GM21447 (cell line): ENCODE measurements at regions not wholly inside any gene's neighbourhood (a gene's known extent, or its start where the extent isn't known, plus 50 kb on each side); places are given as distances from the start of the nearest gene placed in this dataset.

ENCODE experiments used
- ATAC-seq: cut with Tn5 transposase; IDR thresholded peaks from one replicate; pipeline ENCODE4 v1.9.1; 2021; ENCODE audit not compliant: unreplicated experiment

DNA sequence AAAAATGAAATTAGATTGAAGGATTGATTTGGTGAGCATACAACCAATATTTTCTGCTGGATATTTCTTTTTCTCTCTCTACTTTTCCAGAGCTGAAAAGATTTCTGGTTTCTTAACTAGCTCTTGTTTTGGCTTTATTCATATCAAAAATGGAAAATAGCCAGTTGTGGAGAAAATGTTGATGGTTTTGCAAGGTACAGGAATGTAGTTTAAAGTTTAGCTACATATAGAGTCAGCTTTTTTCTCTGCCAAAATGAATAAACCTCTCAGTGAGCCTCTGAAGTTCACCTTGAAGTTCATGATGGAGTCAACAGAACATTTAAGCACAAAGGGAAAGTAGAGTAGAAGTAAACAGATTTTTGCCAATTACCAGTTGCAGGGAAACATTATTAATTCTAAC is 720.5 kb upstream of the ALCAM start:
- ATAC-seq: no peak

DNA sequence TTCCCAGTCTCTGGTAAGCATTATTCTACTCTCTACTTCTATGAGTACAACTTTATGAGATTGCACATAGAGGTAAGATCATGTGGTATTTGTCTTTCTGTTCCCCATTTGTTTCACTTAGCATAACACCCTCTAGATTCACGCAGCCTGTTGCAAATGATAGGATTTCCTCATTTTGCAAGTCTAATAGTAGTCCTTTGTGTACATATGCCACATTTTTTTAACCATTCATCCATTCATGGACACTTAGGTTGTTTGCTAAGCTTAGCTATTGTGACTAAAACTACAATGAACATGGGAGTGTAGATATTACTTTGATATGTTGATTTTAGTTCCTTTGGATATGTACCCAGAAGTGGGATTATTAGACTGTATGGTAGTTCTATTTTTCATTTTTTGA is 717.9 kb upstream of the ALCAM start:
- no peak for ATAC-seq

DNA sequence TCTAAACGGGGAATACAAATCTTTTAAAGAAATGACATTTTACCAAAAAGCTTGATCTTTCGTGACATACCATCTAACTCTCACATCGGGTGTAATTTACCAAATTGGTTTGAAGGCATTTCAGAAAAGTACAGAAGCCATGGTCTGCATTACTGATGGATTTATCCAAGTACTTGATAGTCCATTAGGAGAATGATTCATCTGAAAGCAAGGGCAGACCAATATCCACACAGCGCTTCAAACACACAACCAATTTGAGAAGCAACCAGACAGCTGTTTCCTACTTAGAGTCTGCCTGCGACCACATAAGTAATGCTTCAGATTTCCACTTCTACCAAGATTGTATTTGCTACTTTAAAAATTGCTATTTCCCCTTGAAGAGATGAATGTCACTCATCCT is 697.6 kb upstream of the ALCAM start:
- ATAC-seq: no peak

DNA sequence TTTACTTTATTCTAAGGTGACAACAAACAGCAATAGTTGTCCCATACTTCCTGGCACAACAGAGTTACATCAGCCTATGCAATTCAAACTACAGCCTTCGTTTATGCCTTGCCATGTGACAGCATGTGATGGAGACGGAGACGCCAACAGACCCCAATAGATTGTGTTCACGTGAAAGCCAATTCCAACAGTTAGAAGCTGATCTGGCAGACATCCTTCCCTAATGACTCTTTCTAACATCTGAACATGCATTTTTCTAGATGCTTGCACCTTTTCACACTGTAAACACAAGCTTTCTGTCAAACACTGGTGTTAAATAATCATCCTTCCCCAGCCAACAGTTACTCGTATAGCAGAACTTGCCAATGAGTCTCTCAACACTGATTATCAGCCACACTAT is 694.4 kb upstream of the ALCAM start:
- no peak for ATAC-seq

DNA sequence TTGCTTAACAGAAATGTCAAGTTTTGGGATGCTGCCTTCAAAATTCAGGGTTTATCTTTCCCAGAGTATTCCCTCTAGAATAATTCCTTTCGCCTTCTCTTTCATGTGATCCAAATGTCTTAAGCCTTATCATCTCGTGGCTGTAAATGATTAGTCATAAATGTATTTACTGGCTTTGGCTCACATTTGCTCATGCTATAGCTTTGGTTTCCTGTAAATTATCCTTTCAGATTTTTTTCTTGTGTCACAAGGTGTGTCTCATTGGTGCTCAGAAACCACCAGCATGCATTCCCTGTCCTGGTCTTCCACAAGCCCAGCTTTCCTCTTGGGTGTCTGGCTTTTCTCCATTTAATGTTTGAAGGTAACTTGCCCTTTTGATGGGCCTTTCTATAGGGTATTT is 692.7 kb upstream of the ALCAM start:
- no peak for ATAC-seq

DNA sequence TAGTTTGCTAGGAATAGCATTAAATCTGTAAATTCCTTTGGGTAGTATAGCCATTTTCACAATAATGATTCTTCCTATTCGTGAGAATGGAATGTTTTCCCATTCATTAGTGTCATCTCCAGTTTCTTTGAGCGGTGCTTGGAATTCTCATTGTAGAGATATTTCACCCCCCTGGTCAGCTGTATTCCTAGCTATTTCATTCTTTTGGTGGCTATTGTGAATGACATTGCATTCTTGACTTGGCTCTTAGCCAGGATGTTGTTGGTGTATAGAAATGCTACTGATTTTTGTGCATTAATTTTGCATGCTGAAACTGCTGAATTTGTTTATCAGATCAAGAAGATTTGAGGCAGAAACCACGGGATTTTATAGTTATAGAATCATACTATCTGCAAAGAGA is 690.5 kb upstream of the ALCAM start:
- no peak for ATAC-seq

DNA sequence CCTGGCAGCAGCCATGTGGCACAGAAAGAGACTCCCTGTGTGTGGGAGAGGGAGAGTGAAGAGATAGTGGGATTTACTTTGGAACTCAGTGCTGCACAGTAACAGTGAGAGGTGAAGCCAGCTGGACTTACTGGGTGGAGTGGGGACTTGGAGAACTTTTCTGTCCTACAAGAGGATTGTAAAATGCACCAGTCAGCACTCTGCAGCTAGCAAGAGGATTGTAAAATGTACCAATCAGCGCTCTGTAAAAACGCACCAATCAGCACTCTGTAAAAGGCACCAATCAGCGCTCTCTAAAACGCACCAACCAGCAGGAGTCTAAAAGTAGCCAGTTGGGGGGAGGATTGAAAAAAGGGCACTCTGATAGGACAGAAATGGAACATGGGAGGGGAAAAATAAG is 688.8 kb upstream of the ALCAM start:
- ATAC-seq: no peak

DNA sequence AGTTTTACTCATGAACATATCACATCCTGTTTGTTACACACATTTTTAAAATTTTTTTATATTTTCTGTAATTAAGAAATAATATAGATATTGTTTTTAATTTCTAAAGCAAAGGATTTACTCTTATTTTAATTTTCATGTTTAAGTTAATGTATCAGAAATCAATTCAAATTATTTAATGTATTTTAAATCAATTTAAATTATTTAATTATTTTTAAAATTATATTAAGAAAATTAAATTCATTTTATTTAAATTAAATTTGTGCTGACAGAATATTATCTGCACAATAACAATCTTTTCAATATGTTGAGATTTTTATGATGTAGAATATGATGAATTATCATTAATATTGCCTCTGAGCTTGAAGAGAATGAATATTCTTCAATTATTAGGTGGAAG is 681.2 kb upstream of the ALCAM start:
- ATAC-seq: no peak

DNA sequence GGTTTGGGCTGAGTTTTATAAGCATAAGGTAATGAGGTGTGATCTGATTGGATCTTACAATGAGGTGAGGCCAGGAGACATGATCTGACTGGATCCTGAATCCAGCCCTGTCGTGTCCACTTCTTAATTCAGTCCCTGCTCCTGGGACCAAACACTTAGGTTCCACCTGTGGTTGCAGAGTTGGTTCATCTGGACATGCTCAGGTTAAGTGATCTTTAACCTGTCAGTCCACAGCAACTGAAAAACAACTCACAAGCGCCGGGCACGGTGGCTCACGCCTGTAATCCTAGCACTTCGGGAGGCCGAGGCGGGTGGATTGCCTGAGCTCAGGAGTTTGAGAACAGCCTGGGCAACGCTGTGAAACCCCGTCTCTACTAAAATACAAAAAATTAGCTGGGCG is 679.3 kb upstream of the ALCAM start:
- no peak for ATAC-seq

DNA sequence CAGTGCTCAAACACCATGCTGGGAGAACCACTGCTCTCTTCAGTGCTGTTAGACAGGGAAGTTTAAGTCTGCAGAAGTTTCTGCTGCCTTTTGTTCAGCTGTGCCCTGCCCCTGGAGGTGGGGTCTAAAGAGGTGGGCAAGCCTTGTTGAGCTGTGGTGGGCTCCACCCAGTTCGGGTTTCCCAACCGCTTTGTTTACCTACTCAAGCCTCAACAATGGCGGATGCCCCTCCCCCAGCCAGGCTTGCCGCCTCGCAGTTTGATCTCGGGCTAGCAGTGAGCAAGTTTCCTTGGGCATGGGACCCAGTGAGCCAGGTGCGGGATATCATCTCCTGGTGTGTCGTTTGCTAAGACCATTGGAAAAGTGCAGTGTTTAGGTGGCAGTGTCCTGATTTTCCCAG is 670.2 kb upstream of the ALCAM start:
- ATAC-seq: no peak

DNA sequence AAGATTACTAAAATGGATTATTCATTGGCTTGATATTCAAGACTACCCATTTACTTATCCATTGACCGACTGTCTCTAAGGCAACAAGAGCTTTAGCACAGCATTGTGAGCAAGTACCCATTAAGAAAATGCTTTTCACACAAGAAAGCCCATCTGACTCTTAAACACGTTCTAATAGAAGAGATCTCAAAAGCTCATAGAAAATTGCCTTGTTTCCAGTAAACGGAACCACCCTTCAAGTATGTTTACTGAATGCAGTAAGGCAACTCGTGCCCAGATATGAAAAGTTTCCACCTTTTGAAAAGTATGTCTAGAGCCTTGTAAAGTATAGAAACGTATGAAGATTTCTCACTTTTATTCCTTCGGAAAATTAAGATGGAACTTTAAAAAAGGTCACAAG is 655.3 kb upstream of the ALCAM start:
- no peak for ATAC-seq

DNA sequence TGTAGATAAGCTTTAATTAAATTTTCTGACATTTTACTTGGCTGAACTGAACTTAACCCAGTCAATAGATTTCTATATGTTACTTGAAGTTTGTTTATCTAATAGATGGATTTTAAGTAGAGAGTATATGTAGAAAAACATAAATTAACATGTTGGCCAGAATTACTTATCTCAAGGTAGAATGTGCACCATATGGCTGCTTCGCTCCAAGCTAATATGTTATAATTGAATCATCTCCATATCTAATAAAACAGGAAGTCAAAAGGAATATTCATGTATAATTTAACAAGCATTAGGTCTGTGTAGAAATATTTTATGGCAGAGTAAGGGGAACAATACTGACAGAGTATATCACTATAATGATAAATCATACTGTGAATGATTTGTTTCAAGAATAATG is 650.7 kb upstream of the ALCAM start:
- ATAC-seq: no peak

DNA sequence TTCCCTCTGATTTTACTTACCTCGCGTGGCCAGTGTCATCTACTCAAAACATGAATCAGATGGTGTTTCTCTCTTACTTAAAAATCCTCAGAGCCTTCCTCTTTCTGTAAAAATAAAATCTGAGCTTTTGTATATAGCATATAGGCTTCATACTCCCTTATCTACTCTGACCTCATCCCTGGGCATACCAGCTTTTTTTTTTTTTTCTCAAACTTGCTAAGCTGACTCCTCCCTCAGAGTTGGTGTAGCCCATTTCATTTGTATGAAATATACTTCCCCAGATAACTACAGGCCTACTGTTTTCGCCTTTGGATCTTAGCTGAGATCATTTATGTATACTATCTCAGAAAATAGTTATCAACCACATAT is 648.9 kb upstream of the ALCAM start:
- ATAC-seq: peak; percentile 30

DNA sequence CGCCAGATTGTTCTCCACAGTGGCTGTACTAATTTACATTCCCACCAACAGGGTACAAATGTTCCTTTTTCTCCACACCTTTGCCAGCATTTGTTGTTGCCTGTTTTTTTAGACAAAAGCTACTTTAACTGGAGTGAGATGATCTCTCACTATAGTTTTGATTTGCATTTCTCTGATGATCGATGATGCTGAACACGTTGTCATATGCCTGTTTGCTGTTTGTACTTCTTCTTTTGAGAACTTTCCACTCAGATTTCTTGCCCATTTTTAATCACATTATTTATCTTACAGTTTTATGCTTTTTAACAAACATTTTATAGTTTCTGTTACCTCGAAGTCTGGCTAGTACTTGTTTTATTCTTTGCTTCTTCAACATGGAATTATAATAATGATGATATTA is 643.7 kb upstream of the ALCAM start:
- no peak for ATAC-seq

DNA sequence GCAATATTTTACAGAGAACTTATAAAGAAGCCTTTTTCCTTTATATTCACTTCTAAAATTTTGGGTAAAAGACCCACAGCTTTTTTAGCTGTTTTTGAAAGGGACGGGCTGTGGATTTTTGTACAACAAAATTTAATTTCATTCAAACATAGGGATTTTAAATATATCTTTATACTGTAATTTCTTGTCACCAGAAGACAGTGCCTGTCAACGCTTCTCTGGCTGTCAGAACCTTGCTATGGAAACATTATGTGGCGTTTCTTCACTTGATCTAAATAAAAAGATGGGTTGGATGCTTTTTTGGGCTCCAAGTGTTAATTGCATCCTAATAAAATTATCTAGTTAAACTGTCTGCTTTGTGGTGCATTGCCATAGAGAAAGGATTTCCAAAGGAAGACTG is 635.6 kb upstream of the ALCAM start:
- no peak for ATAC-seq

DNA sequence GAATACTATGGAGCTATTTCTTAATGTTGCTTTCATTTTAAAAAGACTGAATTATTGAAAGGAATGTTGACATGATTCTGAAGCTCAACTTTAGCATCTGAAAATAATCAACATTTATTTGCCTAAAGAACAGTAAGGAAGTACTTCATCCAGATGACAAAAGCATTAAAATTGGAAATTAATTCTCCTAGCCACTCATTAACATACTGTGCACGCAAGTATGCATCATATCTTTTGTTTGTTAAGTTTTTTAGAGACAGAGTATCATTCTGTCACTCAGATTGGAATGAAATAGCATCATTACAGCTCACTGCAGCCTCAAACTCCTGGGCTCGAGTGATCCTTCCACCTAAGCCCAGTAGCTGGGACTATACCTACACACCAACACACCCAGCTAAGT is 632.1 kb upstream of the ALCAM start:
- ATAC-seq: no peak

DNA sequence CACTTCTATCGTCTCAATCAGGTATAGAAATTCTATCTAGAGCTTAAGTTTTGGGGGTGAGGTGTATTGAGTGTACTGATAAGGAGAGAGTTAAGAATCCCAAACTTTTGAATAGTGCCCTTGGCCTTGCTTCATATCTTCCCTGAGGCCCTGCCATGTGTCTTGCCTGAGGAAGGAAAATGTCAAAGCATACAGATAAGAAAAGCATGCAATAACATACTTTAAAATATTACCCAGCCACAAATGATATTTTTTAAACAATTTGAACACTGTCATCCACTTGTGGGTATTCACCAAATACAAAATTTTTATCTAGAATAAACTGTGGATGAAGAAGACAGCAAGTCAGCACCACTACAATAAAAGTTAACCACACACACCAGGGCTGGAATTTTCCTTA is 631.0 kb upstream of the ALCAM start:
- no peak for ATAC-seq

DNA sequence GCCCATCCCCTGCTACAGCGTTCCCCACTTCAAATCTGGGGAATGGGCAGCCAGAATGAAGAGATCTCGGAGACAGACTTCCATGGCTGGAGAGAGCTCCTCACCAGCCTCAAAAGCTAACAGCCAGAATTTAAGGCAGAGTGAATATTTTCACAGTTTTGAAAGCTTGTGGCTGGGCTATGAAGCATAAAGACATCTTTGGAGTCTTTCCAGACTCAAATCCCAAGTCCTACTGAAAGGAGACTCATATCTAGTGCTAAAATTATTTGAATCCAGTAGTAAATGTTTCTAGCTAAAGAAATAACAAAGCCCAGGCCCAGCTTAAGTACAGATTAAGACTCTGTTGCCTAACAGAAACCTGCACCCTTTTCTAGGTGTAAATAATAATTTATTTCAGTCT is 628.4 kb upstream of the ALCAM start:
- no peak for ATAC-seq

DNA sequence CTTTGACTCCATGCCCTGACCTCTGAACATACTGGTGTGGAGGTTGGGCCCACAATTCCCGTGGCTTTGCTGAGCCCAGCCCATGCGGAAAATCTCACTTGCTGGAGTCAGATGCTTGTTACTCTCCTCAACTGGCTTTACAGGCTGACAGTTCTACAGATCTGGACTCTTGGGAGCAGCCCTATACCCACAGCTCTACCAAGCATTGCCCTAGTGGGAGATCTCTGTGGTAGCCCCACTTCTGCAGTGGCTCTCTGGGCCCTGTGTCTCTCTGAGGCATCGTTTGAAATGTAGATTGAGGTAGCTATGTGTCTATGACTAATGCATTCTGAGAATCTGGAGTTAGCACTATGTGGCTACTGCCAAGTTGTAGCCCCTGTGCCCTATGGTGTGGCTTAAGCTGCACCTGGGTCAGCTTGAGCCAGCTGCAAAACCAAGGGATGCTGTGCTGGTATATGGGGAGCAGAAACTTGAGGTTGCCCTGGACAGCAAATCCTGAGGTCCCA is 625.8 kb upstream of the ALCAM start:
- no peak for ATAC-seq

DNA sequence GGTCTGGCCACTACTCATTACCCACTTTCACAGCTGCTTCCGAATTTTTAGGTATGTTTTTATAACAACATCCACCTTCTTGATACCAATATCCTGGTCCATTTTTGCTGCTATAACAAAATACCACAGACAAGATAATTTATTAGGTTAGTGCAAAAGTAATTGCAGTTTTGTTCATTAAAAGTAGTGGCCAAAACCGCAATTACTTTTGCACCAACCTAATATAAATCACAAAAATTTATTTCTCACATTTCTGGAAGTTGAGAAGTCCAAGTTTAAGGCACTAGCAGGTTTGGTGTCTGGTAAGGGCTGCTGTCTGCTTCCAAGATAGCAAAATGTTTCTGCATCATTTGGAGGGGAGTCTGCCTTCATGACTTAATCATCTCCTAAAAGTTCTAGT is 624.7 kb upstream of the ALCAM start:
- ATAC-seq: no peak

DNA sequence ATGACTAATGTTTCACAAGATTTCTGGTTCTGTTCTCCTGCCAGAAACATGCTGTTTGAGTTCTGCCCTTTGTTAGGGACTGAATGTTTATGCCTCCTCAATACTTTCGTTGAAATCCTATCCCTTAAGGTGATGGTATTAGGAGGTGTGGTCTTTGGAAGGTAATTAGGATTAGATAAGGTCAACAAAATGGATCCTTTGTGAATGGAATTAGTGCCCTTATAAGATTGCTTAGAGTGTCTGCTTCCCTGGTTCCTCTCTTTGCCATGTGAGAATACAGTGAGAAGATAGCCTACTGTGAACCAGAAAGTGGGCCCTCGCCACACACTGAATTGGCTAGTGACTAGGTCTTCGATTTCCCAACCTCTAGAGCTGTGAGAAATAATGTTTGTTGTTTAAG is 621.4 kb upstream of the ALCAM start:
- ATAC-seq: no peak

DNA sequence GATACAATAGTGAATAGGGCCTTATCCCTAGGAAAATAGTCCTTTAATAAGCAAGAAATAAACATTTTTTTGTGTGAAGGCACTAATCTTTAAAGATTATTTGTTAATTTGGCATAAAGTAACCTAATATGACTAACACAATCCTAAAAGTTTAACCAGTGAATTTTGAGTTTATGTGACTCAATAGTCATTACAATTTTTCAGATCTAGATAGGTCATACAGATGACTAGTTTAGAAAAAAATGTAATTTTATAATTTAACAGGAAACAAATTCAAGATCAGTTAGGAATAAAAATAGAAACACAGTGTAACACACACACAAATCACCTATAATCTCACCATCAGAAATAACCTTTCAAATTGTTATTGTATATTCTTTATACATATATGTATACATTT is 620.7 kb upstream of the ALCAM start:
- ATAC-seq: no peak

DNA sequence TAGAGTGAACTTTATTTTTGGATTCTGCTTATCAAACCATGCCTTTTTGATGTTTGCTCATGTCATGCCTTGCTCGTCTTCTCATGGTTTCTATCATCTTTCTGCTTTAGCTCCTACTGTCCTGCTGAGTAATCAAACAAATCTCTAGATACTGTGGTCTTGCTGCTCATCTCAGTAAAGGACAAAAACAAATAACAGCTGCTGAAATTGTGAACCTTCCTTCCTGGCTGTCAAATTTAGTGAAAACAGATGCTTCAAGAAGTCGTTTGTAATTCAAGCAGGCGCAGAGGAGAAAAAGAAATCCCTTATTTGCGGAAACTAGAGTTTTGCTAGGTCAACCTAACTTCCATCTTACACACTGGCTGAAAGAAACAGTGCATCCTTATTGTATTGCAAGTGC is 616.1 kb upstream of the ALCAM start:
- ATAC-seq: no peak

DNA sequence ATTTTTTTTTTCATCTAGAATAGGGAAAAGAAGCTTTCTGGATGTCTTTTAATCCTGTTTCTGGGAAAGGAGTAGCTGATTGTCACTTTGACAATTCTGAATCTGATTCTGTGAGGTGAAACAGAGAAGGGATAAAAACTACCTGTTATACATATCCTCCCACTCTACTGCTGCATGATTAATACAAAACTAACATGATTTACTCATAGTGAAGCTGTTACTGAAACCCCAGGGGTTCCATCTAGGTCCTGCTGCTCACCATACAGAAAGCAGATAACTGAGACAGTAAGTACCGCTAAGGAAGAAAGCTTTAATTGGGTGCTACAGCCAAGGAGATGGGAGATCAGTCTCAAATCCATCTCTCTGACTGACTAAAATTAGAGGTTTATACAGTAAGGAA is 610.9 kb upstream of the ALCAM start:
- no peak for ATAC-seq
